T-helper 17 cell (primary cell): ENCODE measurements at regions not wholly inside any gene's neighbourhood (a gene's known extent, or its start where the extent isn't known, plus 50 kb on each side); places are given as distances from the start of the nearest gene placed in this dataset.
"Not testable (repeated sequence)": the region's sequence is repeated elsewhere in the genome, so short reads cannot be mapped to it uniquely, and the experiment has no call there.

Experiments used
- ATAC-seq: fragments of 150-1000 bp; cut with Tn5 transposase; 2 replicates; pipeline ENCODE4 v1.10.0; 2021; ENCODE audit warnings: mild to moderate bottlenecking, moderate library complexity
- DNase-seq, 3 donors: peaks; one replicate each; pipeline versions ENCODE4 v3.0.0 to v3.0.0-alpha.2; 2020 to 2021
- H3K9me3 ChIP-seq: one replicate; pipeline ENCODE4 v1.7.0; 2013; ENCODE audit warnings: low read length, mild to moderate bottlenecking; ENCODE audit not compliant: control insufficient read depth, poor library complexity, severe bottlenecking
- H3K27ac Mint-ChIP-seq: one replicate; pipeline ENCODE4 v1.8.0; 2022; ENCODE audit warnings: mild to moderate bottlenecking, moderate library complexity, mixed read lengths
- H3K27me3 Mint-ChIP-seq: one replicate; pipeline ENCODE4 v1.8.0; 2022; ENCODE audit warnings: mixed read lengths
- H3K36me3 Mint-ChIP-seq: one replicate; pipeline ENCODE4 v1.8.0; 2022; ENCODE audit warnings: low read depth, mixed read lengths
- H3K4me1 Mint-ChIP-seq: one replicate; pipeline ENCODE4 v1.8.0; 2022; ENCODE audit warnings: mild to moderate bottlenecking, mixed read lengths
- H3K4me3 Mint-ChIP-seq: one replicate; pipeline ENCODE4 v1.8.0; 2022; ENCODE audit warnings: mild to moderate bottlenecking, moderate library complexity, mixed read lengths

DNA sequence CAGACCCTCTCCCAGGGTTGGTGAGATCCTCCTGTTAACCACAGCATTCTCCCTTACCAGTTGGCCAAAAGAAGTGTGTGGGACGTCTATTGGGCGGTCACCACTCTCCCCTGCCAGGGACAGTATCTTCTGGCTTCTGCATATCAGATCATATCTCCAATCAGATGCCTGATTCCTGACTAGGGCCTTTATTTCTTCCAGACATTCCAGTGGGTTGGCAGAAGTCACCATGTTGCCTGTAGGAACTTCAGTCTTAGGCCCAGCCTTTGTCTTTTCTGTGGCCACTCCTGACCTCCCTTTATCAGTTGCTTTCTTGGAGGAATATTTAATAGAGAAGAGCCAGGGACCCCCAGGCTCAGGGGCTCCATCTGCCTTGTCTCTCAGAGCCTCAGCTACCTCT lies 130.4 kb upstream of the F3 start:
- H3K4me1 Mint-ChIP-seq, result no peaks in the 10 kb centered on the region
- H3K36me3 Mint-ChIP-seq, result no peaks in the 10 kb centered on the region
- DNase-seq, result no peak
- no peak for ATAC-seq
- H3K27me3 Mint-ChIP-seq, result peaks cover 22% of the 10 kb centered on the region
- H3K4me3 Mint-ChIP-seq, result no peak overlapping the region
- no peak overlapping the region for H3K27ac Mint-ChIP-seq
- no peaks in the 10 kb centered on the region for H3K9me3 ChIP-seq

DNA sequence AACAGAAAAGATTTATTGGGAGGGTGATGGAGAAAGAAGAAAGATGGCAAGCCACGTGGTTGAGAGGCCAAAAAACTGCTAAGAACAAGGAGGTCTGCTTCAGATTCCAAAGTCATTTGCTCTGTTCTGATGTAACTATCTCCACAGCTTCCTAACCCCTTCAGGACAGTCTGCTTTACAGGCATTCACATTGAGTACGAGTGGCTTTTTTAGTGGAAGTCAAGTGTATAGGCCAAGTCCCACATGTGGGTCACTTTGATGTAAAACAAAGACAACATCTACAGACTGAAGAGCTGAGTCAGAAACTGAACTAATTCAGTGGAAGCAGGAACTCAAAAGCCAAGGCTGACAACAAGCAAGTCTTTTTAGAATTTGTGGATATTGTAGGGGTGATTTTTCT lies 128.7 kb upstream of the F3 start:
- no peak for ATAC-seq
- no peak overlapping the region for H3K4me3 Mint-ChIP-seq
- no peak overlapping the region for H3K27ac Mint-ChIP-seq

DNA sequence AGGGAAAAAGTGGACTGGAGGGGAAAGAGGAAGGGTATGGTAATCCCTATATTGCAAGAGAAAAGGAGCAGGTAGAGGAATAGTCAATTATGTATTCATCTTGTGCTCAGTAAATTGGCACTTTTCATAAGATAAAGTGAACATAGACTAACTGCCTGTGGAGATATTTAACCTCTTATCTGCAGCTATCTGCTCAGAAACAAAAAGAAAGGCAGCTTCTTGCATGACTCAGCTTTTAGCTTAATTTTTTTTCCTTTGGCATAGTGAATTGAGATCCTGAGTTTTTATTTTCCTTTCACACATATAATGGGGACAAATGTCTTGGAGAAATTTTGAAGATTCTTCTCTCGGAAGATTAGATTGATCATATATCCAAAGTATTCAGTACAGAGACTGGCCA lies 127.6 kb upstream of the F3 start:
- Mint-ChIP-seq H3K36me3 (no peaks in the 10 kb centered on the region), H3K4me1 (no peaks in the 10 kb centered on the region), H3K27me3 (peaks cover 16% of the 10 kb centered on the region), H3K4me3 (no peak overlapping the region), H3K27ac (no peak overlapping the region)
- DNase-seq (no peak), ATAC-seq (no peak)
- no peaks in the 10 kb centered on the region for H3K9me3 ChIP-seq

More for the DNA sequence above, 128.7 kb upstream of the F3 start:
- no peak for DNase-seq
- H3K36me3 Mint-ChIP-seq, result no peaks in the 10 kb centered on the region
- H3K4me1 Mint-ChIP-seq, result no peaks in the 10 kb centered on the region
- peaks cover 16% of the 10 kb centered on the region for H3K27me3 Mint-ChIP-seq
- H3K9me3 ChIP-seq, result no peaks in the 10 kb centered on the region

DNA sequence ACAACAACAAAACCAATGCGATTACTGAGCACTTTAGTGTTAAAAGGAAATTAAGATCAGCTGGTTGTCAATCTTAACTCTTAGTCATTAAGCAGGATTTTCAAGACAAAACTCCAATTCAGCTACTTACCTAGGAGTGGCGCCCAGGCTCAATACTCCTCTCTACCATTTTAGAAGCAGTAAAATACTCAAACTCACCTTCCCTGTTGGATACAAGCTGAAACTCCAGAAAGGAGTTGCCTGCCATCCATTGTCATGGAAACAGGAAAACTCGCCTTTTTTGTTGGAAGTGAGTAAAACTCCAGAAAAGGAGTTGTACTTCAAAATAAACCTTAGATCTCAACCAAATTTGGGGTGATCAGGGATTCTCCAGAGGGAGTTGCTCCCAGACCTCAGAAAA lies 127.0 kb upstream of the F3 start:
- ATAC-seq, result no peak
- Mint-ChIP-seq H3K4me3 (no peak overlapping the region), H3K4me1 (no peaks in the 10 kb centered on the region), H3K27me3 (peaks cover 16% of the 10 kb centered on the region), H3K27ac (no peak overlapping the region), H3K36me3 (no peaks in the 10 kb centered on the region)
- no peaks in the 10 kb centered on the region for H3K9me3 ChIP-seq
- DNase-seq, result no peak

DNA sequence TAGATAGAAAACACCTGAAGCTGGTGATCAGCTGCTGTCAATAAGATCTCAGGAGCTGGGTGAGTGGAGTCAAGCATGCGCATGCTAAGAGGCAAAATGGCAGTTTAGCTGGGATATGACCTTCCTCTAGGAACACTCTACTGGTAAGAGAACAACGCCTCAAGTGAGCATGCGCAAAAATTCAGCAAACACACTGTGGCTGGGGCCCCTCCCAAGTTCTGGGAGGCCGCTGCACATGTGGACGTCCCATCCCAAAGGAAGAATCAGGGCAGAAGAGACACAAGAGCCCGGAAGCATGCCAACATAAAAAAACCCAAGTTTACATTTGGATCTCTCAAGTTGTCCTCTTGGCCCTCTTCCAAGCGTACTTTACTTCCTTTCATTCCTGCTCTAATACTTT lies 126.3 kb upstream of the F3 start:
- no peaks in the 10 kb centered on the region for H3K9me3 ChIP-seq
- no peaks in the 10 kb centered on the region for H3K4me1 Mint-ChIP-seq
- no peaks in the 10 kb centered on the region for H3K36me3 Mint-ChIP-seq
- H3K27ac Mint-ChIP-seq, result no peak overlapping the region
- no peak overlapping the region for H3K4me3 Mint-ChIP-seq
- ATAC-seq, result no peak
- DNase-seq, result no peak
- H3K27me3 Mint-ChIP-seq, result peaks cover 16% of the 10 kb centered on the region

DNA sequence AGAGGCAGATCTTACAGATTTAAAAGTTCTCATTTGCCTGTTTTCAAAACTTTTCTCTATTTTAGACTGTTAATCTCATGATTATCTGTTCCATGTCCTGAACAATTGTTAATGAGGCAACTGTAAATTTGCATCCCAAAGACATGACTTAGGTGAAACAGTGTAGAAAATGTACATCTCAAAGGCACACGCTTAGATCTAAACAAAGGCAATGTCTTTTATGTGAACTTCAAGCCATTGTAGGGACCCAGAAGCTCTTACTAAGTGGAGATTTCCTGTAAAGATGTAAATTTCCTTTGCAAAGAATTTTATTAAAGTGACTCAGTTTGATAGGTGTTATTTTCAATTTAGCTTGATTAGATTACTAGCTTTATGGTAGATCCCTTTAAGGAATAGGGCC lies 125.2 kb upstream of the F3 start:
- H3K4me1 Mint-ChIP-seq, result no peaks in the 10 kb centered on the region
- H3K27me3 Mint-ChIP-seq, result peaks cover 19% of the 10 kb centered on the region
- H3K4me3 Mint-ChIP-seq, result no peak overlapping the region
- H3K9me3 ChIP-seq, result no peaks in the 10 kb centered on the region
- no peak for ATAC-seq
- H3K27ac Mint-ChIP-seq, result no peak overlapping the region
- H3K36me3 Mint-ChIP-seq, result no peaks in the 10 kb centered on the region
- DNase-seq, result no peak

DNA sequence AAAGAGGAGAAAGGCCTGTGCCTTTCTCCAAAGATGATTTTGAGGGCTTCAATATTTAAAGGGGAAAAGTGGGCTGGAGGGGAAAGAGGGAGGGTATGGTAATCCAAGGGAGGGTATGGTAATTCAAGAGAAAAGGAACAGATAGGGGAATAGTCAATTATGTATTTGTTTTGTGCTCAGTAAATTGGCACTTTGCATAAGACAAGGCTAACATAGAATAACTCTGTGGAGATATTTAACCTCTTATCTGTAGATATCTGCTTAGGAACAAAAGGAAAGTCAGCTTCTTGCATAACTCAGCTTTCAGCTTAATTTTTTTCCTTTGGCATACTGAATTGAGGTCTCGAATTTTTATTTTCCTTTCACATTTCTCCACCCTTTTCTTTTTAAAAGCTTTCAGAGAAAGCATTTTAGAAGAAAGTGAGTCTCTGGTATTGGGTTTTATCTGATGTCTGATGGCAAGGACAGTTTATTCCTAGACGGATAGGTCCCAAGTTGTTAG lies 119.9 kb upstream of the F3 start:
- Mint-ChIP-seq H3K27ac (no peak overlapping the region), H3K27me3 (peaks cover 5% of the 10 kb centered on the region), H3K4me1 (no peaks in the 10 kb centered on the region), H3K36me3 (no peaks in the 10 kb centered on the region), H3K4me3 (no peak overlapping the region)
- H3K9me3 ChIP-seq, result no peaks in the 10 kb centered on the region
- ATAC-seq, result no peak
- DNase-seq, result no peak

DNA sequence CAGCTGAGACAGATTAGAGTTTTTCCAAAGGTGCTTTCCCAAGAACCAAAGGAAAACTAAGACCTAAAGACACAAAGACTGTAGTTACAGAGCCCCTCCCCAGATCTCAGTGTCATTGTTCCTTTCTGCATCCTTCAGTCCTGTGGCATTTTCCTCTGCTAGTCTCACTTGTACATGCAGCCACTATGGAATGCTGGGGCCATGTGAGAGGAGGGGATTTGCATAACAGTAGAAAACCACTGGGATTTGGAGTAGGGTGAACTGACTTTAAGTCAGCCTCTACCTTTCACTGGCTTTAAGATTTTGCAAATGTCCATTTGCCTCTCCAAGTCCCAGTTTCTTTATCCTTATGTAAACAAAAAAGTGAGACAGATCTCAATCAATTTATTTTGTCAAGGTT lies 119.4 kb upstream of the F3 start:
- H3K36me3 Mint-ChIP-seq, result no peaks in the 10 kb centered on the region
- ATAC-seq (no peak), DNase-seq (no peak)
- no peak overlapping the region for H3K4me3 Mint-ChIP-seq
- no peaks in the 10 kb centered on the region for H3K4me1 Mint-ChIP-seq
- no peak overlapping the region for H3K27ac Mint-ChIP-seq
- H3K27me3 Mint-ChIP-seq, result peaks cover 5% of the 10 kb centered on the region
- H3K9me3 ChIP-seq, result no peaks in the 10 kb centered on the region

DNA sequence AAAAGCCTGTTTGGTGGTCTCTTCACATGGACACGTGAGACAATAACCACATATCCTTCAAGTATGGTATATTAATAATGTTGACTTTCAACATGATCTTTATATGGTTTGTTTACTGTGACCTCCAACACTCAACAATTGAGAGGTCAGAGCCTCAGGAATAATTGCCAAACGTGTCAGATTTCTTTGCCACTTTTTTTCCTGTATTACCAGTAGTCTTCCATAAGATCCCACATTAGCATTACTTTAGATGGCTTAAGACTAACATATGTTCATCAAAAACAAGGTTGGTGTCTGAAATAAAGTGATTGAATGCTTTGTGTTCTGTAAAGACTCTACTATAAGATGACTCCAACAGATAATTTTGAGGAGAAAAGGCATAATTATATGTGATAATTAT lies 118.7 kb upstream of the F3 start:
- H3K4me1 Mint-ChIP-seq, result no peaks in the 10 kb centered on the region
- peaks cover 6% of the 10 kb centered on the region for H3K27me3 Mint-ChIP-seq
- H3K4me3 Mint-ChIP-seq, result no peak overlapping the region
- no peak for DNase-seq
- no peaks in the 10 kb centered on the region for H3K9me3 ChIP-seq
- no peak for ATAC-seq
- H3K27ac Mint-ChIP-seq, result no peak overlapping the region
- H3K36me3 Mint-ChIP-seq, result no peaks in the 10 kb centered on the region

DNA sequence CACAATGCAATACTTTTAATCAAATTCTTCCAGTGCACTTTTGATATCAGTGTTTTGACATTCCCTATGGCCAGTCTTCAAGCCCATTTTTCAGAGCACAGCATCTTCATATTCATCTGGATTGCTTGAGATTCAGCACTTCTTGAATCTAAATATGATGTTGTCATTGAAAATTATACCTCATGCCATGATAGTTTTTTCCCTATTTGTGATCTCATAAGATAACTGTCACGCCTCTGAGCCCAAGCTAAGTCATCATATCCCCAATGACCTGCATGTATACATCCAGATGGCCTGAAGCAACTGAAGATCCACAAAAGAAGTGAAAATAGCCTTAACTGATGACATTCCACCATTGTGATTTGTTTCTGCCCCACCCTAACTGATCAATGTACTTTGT lies 117.6 kb upstream of the F3 start:
- ATAC-seq, DNase-seq, H3K4me3 Mint-ChIP-seq, H3K27ac Mint-ChIP-seq, H3K4me1 Mint-ChIP-seq, H3K9me3 ChIP-seq, H3K36me3 Mint-ChIP-seq: not testable (repeated sequence)
- peaks cover 11% of the 10 kb centered on the region for H3K27me3 Mint-ChIP-seq

DNA sequence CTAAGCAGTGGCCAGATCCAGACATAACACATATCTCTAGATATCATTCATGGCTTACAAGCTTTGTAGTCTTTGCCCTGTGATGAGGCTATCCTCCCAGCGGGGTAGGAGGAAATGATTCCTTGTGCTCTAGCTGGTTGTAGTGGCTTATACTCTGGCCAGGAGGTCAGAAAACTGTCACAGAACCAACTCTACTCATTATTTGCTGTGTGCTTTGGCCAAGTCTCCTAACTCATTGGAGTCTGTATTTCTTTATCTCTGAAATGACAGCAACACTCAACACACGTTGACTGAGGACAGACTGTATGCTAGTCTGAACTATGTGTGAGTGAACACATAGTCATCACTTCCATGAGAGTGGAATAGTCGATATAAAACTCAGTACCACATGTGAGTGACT lies 116.7 kb upstream of the F3 start:
- Mint-ChIP-seq H3K27ac (no peak overlapping the region), H3K27me3 (peaks cover 11% of the 10 kb centered on the region), H3K4me3 (no peak overlapping the region), H3K4me1 (no peaks in the 10 kb centered on the region), H3K36me3 (no peaks in the 10 kb centered on the region)
- no peaks in the 10 kb centered on the region for H3K9me3 ChIP-seq
- DNase-seq, result no peak
- no peak for ATAC-seq

DNA sequence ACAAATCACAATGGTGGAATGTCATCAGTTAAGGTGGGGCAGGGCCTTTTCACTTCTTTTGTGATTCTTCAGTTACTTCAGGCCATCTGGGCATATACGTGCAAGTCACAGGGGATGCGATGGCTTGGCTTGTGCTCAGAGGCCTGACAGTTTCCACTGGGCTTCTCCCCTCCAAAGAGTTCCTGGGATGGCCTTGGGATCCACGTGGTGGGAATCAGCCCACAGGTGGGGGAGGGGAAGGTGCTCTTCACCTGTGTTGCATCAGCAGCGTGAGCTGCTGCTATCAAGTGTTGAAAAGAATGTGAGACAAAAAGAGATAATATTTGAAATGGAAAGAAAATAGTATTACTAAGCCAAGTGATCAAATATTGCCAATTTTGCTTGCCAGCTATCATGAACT lies 116.2 kb upstream of the F3 start:
- not testable (repeated sequence) for H3K36me3 Mint-ChIP-seq, H3K9me3 ChIP-seq, DNase-seq, H3K4me1 Mint-ChIP-seq, H3K27ac Mint-ChIP-seq, ATAC-seq, H3K4me3 Mint-ChIP-seq
- peaks cover 11% of the 10 kb centered on the region for H3K27me3 Mint-ChIP-seq

DNA sequence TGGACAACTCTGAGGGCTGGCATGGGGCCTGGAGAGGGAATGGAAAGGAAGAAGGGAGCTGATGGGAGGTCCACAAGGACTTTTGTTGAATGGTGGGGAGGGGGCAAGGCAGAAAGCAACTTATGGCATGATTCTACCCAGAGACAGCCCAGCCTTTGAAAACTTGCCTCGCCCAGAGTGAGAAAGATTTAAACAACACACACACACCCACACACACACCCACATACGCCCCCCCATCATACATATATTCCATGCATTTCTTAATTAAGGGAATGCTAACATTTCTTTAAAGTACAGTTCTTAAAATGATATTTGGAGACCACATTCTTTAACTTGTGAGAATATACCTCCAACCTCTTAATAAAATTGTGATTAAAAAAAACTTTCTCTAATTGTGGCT lies 115.4 kb upstream of the F3 start:
- Mint-ChIP-seq H3K27me3 (peaks cover 10% of the 10 kb centered on the region), H3K27ac (no peak overlapping the region), H3K36me3 (no peaks in the 10 kb centered on the region), H3K4me3 (no peak overlapping the region), H3K4me1 (no peaks in the 10 kb centered on the region)
- no peaks in the 10 kb centered on the region for H3K9me3 ChIP-seq
- DNase-seq (no peak), ATAC-seq (no peak)

DNA sequence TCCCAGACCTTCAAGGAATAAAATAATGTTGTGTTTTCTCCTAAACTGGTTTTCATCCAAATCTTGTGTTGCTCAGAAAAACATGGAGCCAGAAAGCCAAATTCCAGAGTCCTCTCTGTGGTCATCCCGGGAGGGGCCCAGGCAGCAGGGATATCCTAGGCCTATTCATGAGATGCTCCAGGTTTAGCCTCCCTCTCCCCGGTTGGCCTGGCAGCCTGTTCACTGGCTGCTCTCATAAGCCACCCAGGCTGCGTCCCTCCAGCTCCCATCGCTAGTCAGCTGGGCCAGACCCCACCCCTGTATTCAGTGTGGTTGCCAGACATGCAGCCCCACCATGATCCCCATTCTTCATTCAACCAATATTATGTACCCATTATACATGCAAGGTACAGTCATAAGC lies 113.4 kb upstream of the F3 start:
- no peak overlapping the region for H3K27ac Mint-ChIP-seq
- no peak for ATAC-seq
- H3K4me3 Mint-ChIP-seq, result no peak overlapping the region
- DNase-seq, result no peak
- no peaks in the 10 kb centered on the region for H3K36me3 Mint-ChIP-seq
- H3K9me3 ChIP-seq, result no peaks in the 10 kb centered on the region
- H3K27me3 Mint-ChIP-seq, result peaks cover 16% of the 10 kb centered on the region
- no peaks in the 10 kb centered on the region for H3K4me1 Mint-ChIP-seq

DNA sequence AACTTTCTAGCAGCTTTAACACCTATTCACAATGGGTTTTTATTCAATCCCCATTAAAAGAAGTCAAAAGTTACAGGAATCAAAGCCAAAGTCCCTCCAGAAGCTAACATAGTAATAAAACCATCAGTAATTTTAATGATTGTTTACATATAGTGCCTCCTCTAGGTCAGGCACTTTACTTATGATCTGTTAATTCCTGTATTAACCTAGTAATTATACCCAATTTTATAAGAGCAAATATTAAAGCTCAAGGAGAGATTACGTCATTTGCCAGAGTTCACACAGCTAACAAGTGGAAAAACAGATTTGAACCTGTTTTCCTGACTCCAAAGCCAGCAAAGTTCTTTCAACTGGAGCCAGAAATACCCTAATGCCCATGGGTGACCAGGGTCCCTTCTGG lies 112.9 kb upstream of the F3 start:
- DNase-seq, result no peak
- Mint-ChIP-seq H3K4me3 (no peak overlapping the region), H3K27me3 (peaks cover 16% of the 10 kb centered on the region), H3K27ac (no peak overlapping the region), H3K36me3 (no peaks in the 10 kb centered on the region), H3K4me1 (no peaks in the 10 kb centered on the region)
- H3K9me3 ChIP-seq, result no peaks in the 10 kb centered on the region
- ATAC-seq, result no peak
